ENCODE measurements at regions not wholly inside any gene's neighbourhood (a gene's known extent, or its start where the extent isn't known, plus 50 kb on each side); places are given as distances from the start of the nearest gene placed in this dataset.

DNA sequence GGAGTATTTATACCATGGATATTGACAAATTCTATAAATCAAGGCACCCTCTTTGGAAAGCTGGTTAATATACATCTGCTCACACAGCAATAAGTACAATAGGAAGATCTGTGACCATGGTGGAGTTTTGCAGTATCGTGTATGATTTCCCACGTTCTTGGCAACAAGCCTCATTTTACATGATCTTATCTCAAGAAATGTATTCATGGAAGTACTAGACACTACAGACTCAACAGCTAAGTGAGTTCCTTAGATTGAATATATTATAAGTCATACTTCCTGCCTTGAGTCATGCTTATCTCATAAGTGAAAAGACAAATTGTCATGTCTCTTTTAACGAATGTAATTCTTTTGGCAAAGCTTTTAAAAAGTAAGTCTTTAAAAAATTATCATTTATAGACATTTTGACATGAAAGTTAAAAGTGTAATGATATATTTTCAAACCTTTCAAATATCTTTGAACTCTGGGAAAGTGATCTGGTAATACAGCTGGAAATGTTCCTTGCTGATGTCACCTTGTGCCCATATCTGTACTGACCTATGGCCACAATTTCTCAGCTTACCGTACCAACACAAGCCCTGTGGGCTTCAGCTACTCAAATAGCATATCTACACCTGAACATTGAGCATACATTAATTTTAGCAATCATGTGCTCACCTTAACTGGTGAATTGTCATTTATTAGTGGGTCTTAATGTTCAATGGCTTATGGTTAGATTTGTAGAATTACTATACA is 130.3 kb upstream of the TMC3 start:
- no peaks in the 10 kb centered on the region for H3K9me3 ChIP-seq
- DNase-seq, result no peak
- H3K4me3 ChIP-seq, result no peak overlapping the region
- no peak for TF ChIP-seq POLR2A (IDR thresholded peaks at IDR 0.05)
- TF ChIP-seq, protein P1, sequence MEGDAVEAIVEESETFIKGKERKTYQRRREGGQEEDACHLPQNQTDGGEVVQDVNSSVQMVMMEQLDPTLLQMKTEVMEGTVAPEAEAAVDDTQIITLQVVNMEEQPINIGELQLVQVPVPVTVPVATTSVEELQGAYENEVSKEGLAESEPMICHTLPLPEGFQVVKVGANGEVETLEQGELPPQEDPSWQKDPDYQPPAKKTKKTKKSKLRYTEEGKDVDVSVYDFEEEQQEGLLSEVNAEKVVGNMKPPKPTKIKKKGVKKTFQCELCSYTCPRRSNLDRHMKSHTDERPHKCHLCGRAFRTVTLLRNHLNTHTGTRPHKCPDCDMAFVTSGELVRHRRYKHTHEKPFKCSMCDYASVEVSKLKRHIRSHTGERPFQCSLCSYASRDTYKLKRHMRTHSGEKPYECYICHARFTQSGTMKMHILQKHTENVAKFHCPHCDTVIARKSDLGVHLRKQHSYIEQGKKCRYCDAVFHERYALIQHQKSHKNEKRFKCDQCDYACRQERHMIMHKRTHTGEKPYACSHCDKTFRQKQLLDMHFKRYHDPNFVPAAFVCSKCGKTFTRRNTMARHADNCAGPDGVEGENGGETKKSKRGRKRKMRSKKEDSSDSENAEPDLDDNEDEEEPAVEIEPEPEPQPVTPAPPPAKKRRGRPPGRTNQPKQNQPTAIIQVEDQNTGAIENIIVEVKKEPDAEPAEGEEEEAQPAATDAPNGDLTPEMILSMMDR (IDR thresholded peaks at IDR 0.05), result no peak
- 27 to 47% (median 32%) methylated on average over 4 of the region's 4 CpGs for WGBS, 4 donors
- no peak for ATAC-seq
- H3K27ac ChIP-seq, result no peak overlapping the region
- H3K36me3 ChIP-seq, result no peaks in the 10 kb centered on the region
- H3K27me3 ChIP-seq, result no peaks in the 10 kb centered on the region
- intact Hi-C loops (cut with DNase I), result no loop called here
- no peaks in the 10 kb centered on the region for H3K4me1 ChIP-seq

DNA sequence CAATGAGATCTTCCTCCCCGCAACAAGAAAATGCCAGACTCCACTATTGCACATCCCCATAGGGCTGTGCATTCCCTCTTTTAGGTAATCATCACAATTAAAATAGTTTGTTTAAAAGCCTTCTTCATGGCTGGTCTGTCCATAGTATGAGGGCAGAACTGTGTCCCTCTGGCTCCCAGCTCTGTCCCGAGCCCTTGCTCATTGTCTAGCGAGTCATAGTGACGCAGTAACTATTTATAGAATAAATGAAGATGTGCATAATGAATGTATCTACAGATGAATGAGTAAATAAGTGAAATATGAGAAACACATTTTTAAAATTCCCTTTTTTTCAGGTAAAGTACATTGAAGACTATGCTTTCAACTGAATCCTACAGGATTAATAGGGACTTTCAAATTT is 128.4 kb upstream of the TMC3 start:
- H3K27me3 ChIP-seq, result no peaks in the 10 kb centered on the region
- no peaks in the 10 kb centered on the region for H3K4me1 ChIP-seq
- WGBS, 4 donors, result 91 to 95% (median 91%) methylated on average over 4 of the region's 4 CpGs
- no peak overlapping the region for H3K27ac ChIP-seq
- H3K4me3 ChIP-seq, result no peak overlapping the region
- DNase-seq (no peak), ATAC-seq (no peak)
- TF ChIP-seq POLR2A (IDR thresholded peaks at IDR 0.05), result no peak
- TF ChIP-seq, protein P1 (IDR thresholded peaks at IDR 0.05), result no peak
- H3K9me3 ChIP-seq, result no peaks in the 10 kb centered on the region
- intact Hi-C loops (cut with DNase I), result no loop called here
- no peaks in the 10 kb centered on the region for H3K36me3 ChIP-seq

DNA sequence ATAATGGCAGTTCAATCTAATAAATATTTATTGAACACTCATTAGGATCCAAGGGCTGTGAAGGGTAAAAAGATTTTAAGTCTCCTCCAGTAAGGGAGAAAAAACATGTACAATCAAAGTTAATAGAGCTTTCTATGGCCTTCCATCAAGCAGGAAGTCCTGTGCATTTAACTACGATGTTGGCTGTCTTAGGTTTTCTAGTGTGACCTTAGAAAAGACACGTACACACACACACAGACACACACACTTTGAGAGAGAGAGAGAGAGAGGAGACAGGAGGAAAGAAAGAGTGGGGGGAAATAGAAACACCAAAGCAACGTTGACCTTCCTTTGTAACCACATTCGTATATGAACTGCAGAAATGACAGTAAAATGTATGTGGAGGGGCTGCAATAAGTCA is 126.1 kb upstream of the TMC3 start:
- TF ChIP-seq, protein P1 (IDR thresholded peaks at IDR 0.05), result no peak
- no peak for TF ChIP-seq POLR2A (IDR thresholded peaks at IDR 0.05)
- H3K36me3 ChIP-seq, result no peaks in the 10 kb centered on the region
- H3K9me3 ChIP-seq, result no peaks in the 10 kb centered on the region
- ATAC-seq (no peak), DNase-seq (no peak)
- intact Hi-C loops (cut with DNase I), result no loop called here
- H3K4me3 ChIP-seq, result no peak overlapping the region
- 84 to 91% (median 87%) methylated on average over 4 of the region's 4 CpGs for WGBS, 4 donors
- H3K27me3 ChIP-seq, result peaks cover 0 to 7% (median 0%) of the 10 kb centered on the region in 9 donors
- H3K4me1 ChIP-seq, result no peaks in the 10 kb centered on the region
- no peak overlapping the region for H3K27ac ChIP-seq

DNA sequence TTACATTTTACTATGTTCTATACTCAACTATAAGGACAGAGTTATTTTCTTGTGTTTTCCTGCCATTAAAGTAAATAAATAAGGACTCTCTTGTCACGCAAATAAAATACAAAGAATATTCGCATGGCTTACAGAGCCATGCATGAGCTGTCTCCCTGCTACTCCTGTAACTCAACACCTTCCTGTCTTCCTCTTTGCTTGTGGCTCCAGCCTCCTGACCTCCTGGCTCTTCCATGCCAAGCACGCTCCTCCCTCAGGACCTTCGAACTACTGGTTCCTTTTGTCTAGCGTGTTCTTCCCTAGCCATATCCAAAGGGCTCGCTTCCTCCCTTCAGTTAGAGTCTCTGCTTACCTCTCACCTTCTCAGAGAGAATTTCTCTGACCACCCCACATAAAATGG is 124.3 kb upstream of the TMC3 start:
- TF ChIP-seq, protein P1 (IDR thresholded peaks at IDR 0.05), result no peak
- no peak for TF ChIP-seq POLR2A (IDR thresholded peaks at IDR 0.05)
- DNase-seq (no peak), ATAC-seq (no peak)
- H3K36me3 ChIP-seq, result no peaks in the 10 kb centered on the region
- WGBS, 4 donors, result 86 to 98% (median 94%) methylated on average over 6 of the region's 6 CpGs
- no peaks in the 10 kb centered on the region for H3K9me3 ChIP-seq
- peaks cover 0 to 7% (median 0%) of the 10 kb centered on the region in 9 donors for H3K27me3 ChIP-seq
- intact Hi-C loops (cut with DNase I), result no loop called here
- no peak overlapping the region for H3K4me3 ChIP-seq
- no peak overlapping the region for H3K27ac ChIP-seq
- no peaks in the 10 kb centered on the region for H3K4me1 ChIP-seq
